ENCODE measurements at regions not wholly inside any gene's neighbourhood (a gene's known extent, or its start where the extent isn't known, plus 50 kb on each side); places are given as distances from the start of the nearest gene placed in this dataset.

- H3K4me3 ChIP-seq (ENCODE audit: low read depth, low read length), result no peak overlapping the region
- in situ Hi-C loops (cut with HindIII; ENCODE audit: low sequenced_read_pairs), result no loop called here
- TF ChIP-seq CTCF (IDR thresholded peaks at IDR 0.05; ENCODE audit: low read depth, low read length), result no peak
- no peak for DNase-seq (ENCODE audit: low read depth, low spot score)
Observed at GRCh38 chr4:45939056-45939455, 184.8 kb downstream of the GABRG1 start.

GRCh38 chr4:45931154-45931553 is 192.7 kb downstream of the GABRG1 start:
- no peak for TF ChIP-seq CTCF (IDR thresholded peaks at IDR 0.05; ENCODE audit: low read depth, low read length)
- no peak overlapping the region for H3K4me3 ChIP-seq (ENCODE audit: low read depth, low read length)
- DNase-seq (ENCODE audit: low read depth, low spot score), result no peak
- in situ Hi-C loops (cut with HindIII; ENCODE audit: low sequenced_read_pairs), result no loop called here

- no peak for TF ChIP-seq CTCF (IDR thresholded peaks at IDR 0.05; ENCODE audit: low read depth, low read length)
- DNase-seq (ENCODE audit: low read depth, low spot score), result no peak
- in situ Hi-C loops (cut with HindIII; ENCODE audit: low sequenced_read_pairs), result no loop called here
Observed at GRCh38 chr4:45927641-45928040, 196.2 kb downstream of the GABRG1 start.

GRCh38 chr4:45925809-45926208 is 198.0 kb downstream of the GABRG1 start:
- no peak overlapping the region for H3K4me3 ChIP-seq (ENCODE audit: low read depth, low read length)
- no peak for TF ChIP-seq CTCF (IDR thresholded peaks at IDR 0.05; ENCODE audit: low read depth, low read length)
- in situ Hi-C loops (cut with HindIII; ENCODE audit: low sequenced_read_pairs), result no loop called here
- DNase-seq (ENCODE audit: low read depth, low spot score), result no peak

More at GRCh38 chr4:45927641-45928040, 196.2 kb downstream of the GABRG1 start:
- no peak overlapping the region for H3K4me3 ChIP-seq (ENCODE audit: low read depth, low read length)

GRCh38 chr4:45920861-45921260 is 203.0 kb downstream of the GABRG1 start:
- in situ Hi-C loops (cut with HindIII; ENCODE audit: low sequenced_read_pairs), result no loop called here

GRCh38 chr4:45910511-45910910 is 213.3 kb downstream of the GABRG1 start:
- no peak for DNase-seq (ENCODE audit: low read depth, low spot score)
- no peak overlapping the region for H3K4me3 ChIP-seq (ENCODE audit: low read depth, low read length)
- no peak for TF ChIP-seq CTCF (IDR thresholded peaks at IDR 0.05; ENCODE audit: low read depth, low read length)
- in situ Hi-C loops (cut with HindIII; ENCODE audit: low sequenced_read_pairs), result no loop called here

More at GRCh38 chr4:45920861-45921260, 203.0 kb downstream of the GABRG1 start:
- no peak overlapping the region for H3K4me3 ChIP-seq (ENCODE audit: low read depth, low read length)
- no peak for DNase-seq (ENCODE audit: low read depth, low spot score)
- no peak for TF ChIP-seq CTCF (IDR thresholded peaks at IDR 0.05; ENCODE audit: low read depth, low read length)
